Panc1 (cell line): ENCODE measurements at regions not wholly inside any gene's neighbourhood (a gene's known extent, or its start where the extent isn't known, plus 50 kb on each side); places are given as distances from the start of the nearest gene placed in this dataset.

Experiments used
- ATAC-seq: fragments of 200-7000 bp; cut with Tn5 transposase; 2 replicates; pipeline ENCODE4 v1.9.1; 2020; ENCODE audit warnings: mild to moderate bottlenecking, moderate library complexity
- BruUV-seq: library from RNA; stranded (reverse); fragments of 400-500 nt; replicated peaks from 2 replicates; lab custom pipeline; 2021; lab: Mats Ljungman, UMichigan
- CTCF ChIA-PET: fragments of 300-600 bp; sonication (Branson Sonifier 250); formaldehyde crosslinking; loops from one replicate; lab custom pipeline; 2022; ENCODE audit warnings: antibody characterized with exemption; lab: Charles Lee
- POLR2A ChIA-PET: fragments of 300-600 bp; sonication (Branson Sonifier 250); formaldehyde crosslinking; loops from one replicate; lab custom pipeline; 2022; ENCODE audit warnings: antibody characterized with exemption; lab: Charles Lee
- DNase-seq: peaks from one replicate; pipeline ENCODE4 v3.0.0-alpha.2; 2010; ENCODE audit warnings: low read depth, low spot score
- H3K27ac ChIP-seq: 2 replicates; pipeline ENCODE4 v1.5.1; 2011; ENCODE audit warnings: mild to moderate bottlenecking, low read length, inconsistent platforms
- H3K27me3 ChIP-seq: fragments of 200-500 bp; sonication (Bioruptor generic); 2 replicates; pipeline ENCODE4 v1.6.0; 2014; ENCODE audit warnings: low read length, inconsistent platforms; ENCODE audit not compliant: control insufficient read depth, insufficient read depth
- H3K36me3 ChIP-seq: fragments of 200-500 bp; sonication (Bioruptor generic); 2 replicates; pipeline ENCODE4 v1.5.1; 2014; ENCODE audit warnings: inconsistent platforms, mild to moderate bottlenecking, low read length, moderate library complexity; ENCODE audit not compliant: control insufficient read depth, insufficient read depth
- H3K4me1 ChIP-seq: 2 replicates; pipeline ENCODE4 v1.5.1; 2011; ENCODE audit warnings: inconsistent platforms, mild to moderate bottlenecking, low read length, moderate library complexity; ENCODE audit not compliant: control insufficient read depth, insufficient read depth
- H3K4me3 ChIP-seq, 2 experiments: 2 replicates each; pipeline ENCODE4 v1.5.1; 2011 to 2012; ENCODE audit warnings: low read depth in 2 of 2, low read length in 2 of 2, mild to moderate bottlenecking in 2 of 2, inconsistent platforms in 1 of 2, moderate library complexity in 1 of 2
- H3K9me3 ChIP-seq: fragments of 200-500 bp; sonication (Bioruptor generic); 2 replicates; pipeline ENCODE4 v1.5.1; 2014; ENCODE audit warnings: low read depth, mild to moderate bottlenecking, inconsistent platforms, low read length, moderate library complexity; ENCODE audit not compliant: control insufficient read depth, insufficient read depth
- CTCF ChIP-seq: fragments of 450-650 bp; IDR thresholded peaks from 2 replicates; pipeline ENCODE4 v1.5.1; 2017; ENCODE audit warnings: mild to moderate bottlenecking
- POLR2AphosphoS5 ChIP-seq: IDR thresholded peaks from 2 replicates; pipeline ENCODE4 v1.6.1; 2012; ENCODE audit warnings: mild to moderate bottlenecking, low read depth, low read length, moderate library complexity
- REST ChIP-seq, 2 experiments: IDR thresholded peaks; 2 replicates each; pipeline ENCODE4 v1.6.1; 2011 to 2012; ENCODE audit warnings: low read depth in 2 of 2, control low read depth in 1 of 2, low read length in 1 of 2, mild to moderate bottlenecking in 1 of 2, moderate library complexity in 1 of 2; ENCODE audit not compliant: insufficient read depth in 1 of 2
- SIN3A ChIP-seq: IDR thresholded peaks from 2 replicates; pipeline ENCODE4 v1.6.1; 2012; ENCODE audit warnings: low read depth, mild to moderate bottlenecking, low read length, moderate library complexity, borderline replicate concordance; ENCODE audit not compliant: insufficient read depth
- TCF7L2 ChIP-seq: IDR thresholded peaks from 2 replicates; pipeline ENCODE4 v1.6.1; 2011; ENCODE audit warnings: mild to moderate bottlenecking, low read depth, low read length, inconsistent platforms
- in situ Hi-C: cut with HindIII; loops from 2 replicates; pipeline ENCODE4 v1.10.0; 2016; ENCODE audit warnings: low sequenced_read_pairs, low pct_unique_long_range_greater_than_20kb
- intact Hi-C: fragments of 100-400 bp; cut with micrococcal nuclease; formaldehyde crosslinking; loops from one replicate; pipeline ENCODE4 v1.10.0; 2022; ENCODE audit not compliant: unreplicated experiment

GRCh38 chrX:20519826-20520225, 253.1 kb upstream of the RPS6KA3 start:
- no peak for TF ChIP-seq POLR2AphosphoS5
- no peak for TF ChIP-seq TCF7L2
- TF ChIP-seq CTCF: no peak
- TF ChIP-seq REST (IDR thresholded peaks at IDR 0.05; ENCODE audit: insufficient read depth in 1 of 2, low read depth in 2 of 2, low read length in 1 of 2): no peak
- TF ChIP-seq SIN3A: no peak
- intact Hi-C loops (loop anchor here (10.0 kb wide), 1 partner anchor 1205 kb away; no protein-coding TSS in a partner anchor), in situ Hi-C loops (no loop called here)
- BruUV-seq: no TSS peak
- no peaks in the 10 kb centered on the region for H3K4me1 ChIP-seq
- no peak for ATAC-seq
- no peaks in the 10 kb centered on the region for H3K36me3 ChIP-seq
- H3K27ac ChIP-seq: no peak overlapping the region
- CTCF ChIA-PET: no interaction called here
- no peaks in the 10 kb centered on the region for H3K9me3 ChIP-seq
- H3K4me3 ChIP-seq: no peak overlapping the region
- no peaks in the 10 kb centered on the region for H3K27me3 ChIP-seq
- no peak for DNase-seq
- POLR2A ChIA-PET: no interaction called here

- DNase-seq: no peak
- POLR2A ChIA-PET: no interaction called here
- Histone ChIP-seq H3K4me1 (no peaks in the 10 kb centered on the region), H3K9me3 (no peaks in the 10 kb centered on the region), H3K27me3 (no peaks in the 10 kb centered on the region), H3K27ac (no peak overlapping the region), H3K36me3 (no peaks in the 10 kb centered on the region), H3K4me3 (no peak overlapping the region)
- TF ChIP-seq TCF7L2 (no peak), SIN3A (no peak), CTCF (no peak), REST (IDR thresholded peaks at IDR 0.05; ENCODE audit: insufficient read depth in 1 of 2, low read depth in 2 of 2, low read length in 1 of 2) (no peak), POLR2AphosphoS5 (no peak)
- in situ Hi-C loops: no loop called here
- CTCF ChIA-PET: no interaction called here
- intact Hi-C loops: no loop called here
- BruUV-seq: no TSS peak
- ATAC-seq: no peak
These were observed 252.4 kb upstream of the RPS6KA3 start for GRCh38 chrX:20519146-20519545.
